Type B pancreatic cell (in vitro differentiated cells): ENCODE measurements at regions not wholly inside any gene's neighbourhood (a gene's known extent, or its start where the extent isn't known, plus 50 kb on each side); places are given as distances from the start of the nearest gene placed in this dataset.

Experiments
- DNase-seq: peaks from one replicate; pipeline ENCODE4 v3.0.0; 2021; ENCODE audit warnings: mixed read lengths; ENCODE audit not compliant: unreplicated experiment; ENCODE audit errors: extremely low spot score
- H3K27ac Mint-ChIP-seq: 2 replicates; pipeline ENCODE4 v1.8.0; 2021; ENCODE audit warnings: mild to moderate bottlenecking, mixed read lengths
- H3K27me3 Mint-ChIP-seq: 2 replicates; pipeline ENCODE4 v1.8.0; 2021; ENCODE audit warnings: mixed read lengths
- H3K36me3 Mint-ChIP-seq: 2 replicates; pipeline ENCODE4 v1.8.0; 2021; ENCODE audit warnings: mixed read lengths
- H3K4me1 Mint-ChIP-seq: one replicate; pipeline ENCODE4 v1.8.0; 2021; ENCODE audit warnings: mixed read lengths; ENCODE audit not compliant: unreplicated experiment
- H3K4me3 Mint-ChIP-seq: 2 replicates; pipeline ENCODE4 v1.8.0; 2021; ENCODE audit warnings: mild to moderate bottlenecking, mixed read lengths
- H3K9me3 Mint-ChIP-seq: 2 replicates; pipeline ENCODE4 v1.8.0; 2021; ENCODE audit warnings: mixed read lengths
- CTCF ChIP-seq: fragments of 200-600 bp; sonication (generic); conservative IDR thresholded peaks from 2 replicates; pipeline ENCODE4 v1.5.0; 2021; ENCODE audit warnings: antibody characterized with exemption, mild to moderate bottlenecking

- DNase-seq: no peak
- Mint-ChIP-seq H3K4me3 (no peak overlapping the region), H3K4me1 (no peaks in the 10 kb centered on the region), H3K27ac (no peak overlapping the region), H3K27me3 (no peaks in the 10 kb centered on the region), H3K9me3 (no peaks in the 10 kb centered on the region), H3K36me3 (no peaks in the 10 kb centered on the region)
- no peak for TF ChIP-seq CTCF
Observed at GRCh38 chr10:83178526-83178925, 960.8 kb upstream of the GHITM start.

- Mint-ChIP-seq H3K36me3 (no peaks in the 10 kb centered on the region), H3K27me3 (no peaks in the 10 kb centered on the region), H3K4me1 (no peaks in the 10 kb centered on the region), H3K27ac (no peak overlapping the region), H3K4me3 (no peak overlapping the region), H3K9me3 (no peaks in the 10 kb centered on the region)
- no peak for DNase-seq
- no peak for TF ChIP-seq CTCF
Observed at GRCh38 chr10:83179371-83179770, 959.9 kb upstream of the GHITM start.

- Mint-ChIP-seq H3K27ac (no peak overlapping the region), H3K36me3 (no peaks in the 10 kb centered on the region), H3K4me1 (no peaks in the 10 kb centered on the region), H3K9me3 (no peaks in the 10 kb centered on the region), H3K27me3 (no peaks in the 10 kb centered on the region), H3K4me3 (no peak overlapping the region)
- no peak for TF ChIP-seq CTCF
- DNase-seq: no peak
Observed at GRCh38 chr10:83182076-83182475, 957.2 kb upstream of the GHITM start.

- H3K9me3 Mint-ChIP-seq: no peaks in the 10 kb centered on the region
- no peak for DNase-seq
- H3K27me3 Mint-ChIP-seq: no peaks in the 10 kb centered on the region
- no peak overlapping the region for H3K27ac Mint-ChIP-seq
- no peaks in the 10 kb centered on the region for H3K4me1 Mint-ChIP-seq
- no peak for TF ChIP-seq CTCF
- H3K36me3 Mint-ChIP-seq: no peaks in the 10 kb centered on the region
- H3K4me3 Mint-ChIP-seq: no peak overlapping the region
Observed at GRCh38 chr10:83184641-83185040, 954.7 kb upstream of the GHITM start.

GRCh38 chr10:83190614-83191013 is 948.7 kb upstream of the GHITM start:
- H3K36me3 Mint-ChIP-seq: no peaks in the 10 kb centered on the region
- no peak for DNase-seq
- no peaks in the 10 kb centered on the region for H3K27me3 Mint-ChIP-seq
- no peaks in the 10 kb centered on the region for H3K4me1 Mint-ChIP-seq
- TF ChIP-seq CTCF: no peak
- no peaks in the 10 kb centered on the region for H3K9me3 Mint-ChIP-seq
- H3K27ac Mint-ChIP-seq: no peak overlapping the region
- no peak overlapping the region for H3K4me3 Mint-ChIP-seq

GRCh38 chr10:83193026-83193425 is 946.3 kb upstream of the GHITM start:
- no peaks in the 10 kb centered on the region for H3K9me3 Mint-ChIP-seq
- no peaks in the 10 kb centered on the region for H3K36me3 Mint-ChIP-seq
- H3K27ac Mint-ChIP-seq: no peak overlapping the region
- no peak for TF ChIP-seq CTCF
- H3K4me3 Mint-ChIP-seq: no peak overlapping the region
- H3K4me1 Mint-ChIP-seq: no peaks in the 10 kb centered on the region
- no peak for DNase-seq
- no peaks in the 10 kb centered on the region for H3K27me3 Mint-ChIP-seq
